ENCODE measurements at regions not wholly inside any gene's neighbourhood (a gene's known extent, or its start where the extent isn't known, plus 50 kb on each side); places are given as distances from the start of the nearest gene placed in this dataset.
"Not testable (repeated sequence)": the region's sequence is repeated elsewhere in the genome, so short reads cannot be mapped to it uniquely, and the experiment has no call there.

GRCh38 chr22:22056809-22057594 is 74.4 kb upstream of the TOP3B start:
- not testable (repeated sequence) for DNase-seq (ENCODE audit: low read depth)

DNA sequence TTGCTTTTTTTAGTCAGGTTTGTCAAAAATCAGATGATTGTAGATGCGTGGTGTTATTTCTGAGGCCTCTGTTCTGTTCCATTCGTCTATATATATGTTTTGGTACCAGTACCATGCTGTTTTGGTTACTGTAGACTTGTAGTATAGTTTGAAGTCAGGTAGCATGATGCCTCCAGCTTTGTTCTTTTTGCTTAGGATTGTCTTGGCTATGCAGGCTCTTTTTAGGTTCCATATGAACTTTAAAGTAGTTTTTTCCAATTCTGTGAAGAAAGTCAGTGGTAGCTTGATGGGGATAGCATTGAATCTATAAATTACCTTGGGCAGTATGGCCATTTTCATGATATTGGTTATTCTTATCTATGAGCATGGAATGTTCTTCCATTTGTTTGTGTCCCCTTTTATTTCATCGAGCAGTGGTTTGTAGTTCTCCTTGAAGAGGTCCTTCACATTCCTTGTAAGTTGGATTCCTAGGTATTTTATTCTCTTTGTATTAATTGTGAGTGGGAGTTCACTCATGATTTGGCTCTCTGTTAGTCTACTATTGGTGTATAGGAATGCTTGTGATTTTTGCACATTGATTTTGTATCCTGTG is 70.1 kb upstream of the TOP3B start:
- DNase-seq (ENCODE audit: low read depth) = not testable (repeated sequence)

GRCh38 chr22:22051032-22051431 is 68.4 kb upstream of the TOP3B start:
- not testable (repeated sequence) for DNase-seq (ENCODE audit: low read depth)

DNA sequence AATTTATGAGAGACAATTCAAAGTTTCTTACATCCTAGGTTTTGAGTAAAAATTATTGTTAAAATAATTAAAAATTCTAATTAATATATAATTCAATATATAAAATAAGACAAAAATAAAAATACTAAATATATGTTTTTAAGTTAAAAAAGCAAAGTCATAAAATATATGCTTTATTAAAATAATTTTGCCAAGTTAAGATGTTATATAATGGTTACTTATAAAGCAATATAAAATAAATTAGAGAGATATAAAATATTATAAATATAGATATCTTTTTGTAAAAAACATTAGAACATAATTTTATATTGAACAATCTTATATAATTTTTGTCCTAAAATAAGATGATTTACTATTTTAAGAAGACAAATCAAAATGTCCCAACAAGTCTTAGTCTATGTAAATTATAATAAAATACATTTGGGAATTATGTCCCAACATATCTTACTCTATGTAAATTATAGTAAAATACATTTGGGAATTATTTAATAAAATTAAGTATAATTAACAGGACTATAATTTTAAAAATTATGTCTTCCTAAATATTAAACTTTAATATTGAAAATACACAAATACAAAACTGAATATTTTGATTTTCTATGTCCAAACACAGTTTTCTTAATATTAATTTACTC is 67.7 kb upstream of the TOP3B start:
- DNase-seq (ENCODE audit: low read depth) = no peak

- no peak for DNase-seq (ENCODE audit: low read depth)
Observed at GRCh38 chr22:22049684-22050083, 67.1 kb upstream of the TOP3B start.

DNA sequence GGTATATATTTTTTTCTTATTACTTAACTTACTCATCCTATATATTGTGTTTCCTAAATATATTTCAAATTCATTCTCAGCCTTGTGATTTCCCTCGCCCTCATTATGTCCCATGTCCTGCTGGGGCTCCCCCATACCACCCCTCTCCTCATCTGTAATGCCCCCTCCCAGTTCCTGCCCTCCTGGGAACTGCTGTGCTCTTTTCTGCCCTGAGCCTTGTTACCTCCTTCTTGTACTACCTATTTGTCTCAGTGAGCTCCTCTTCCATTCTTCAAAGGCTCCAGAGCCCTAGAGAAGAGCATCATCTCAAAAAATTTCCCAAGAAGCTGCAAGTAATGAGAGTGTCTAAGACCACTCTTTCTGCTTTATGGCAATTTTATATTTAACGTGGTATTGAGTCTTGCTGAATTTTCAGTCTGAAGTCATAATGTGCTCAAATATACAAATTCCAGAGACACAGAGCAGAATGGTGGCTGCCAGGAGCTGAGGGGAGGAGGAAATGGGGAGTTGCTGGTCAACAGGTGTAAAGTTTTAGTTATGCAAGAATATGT is 66.5 kb upstream of the TOP3B start:
- DNase-seq (ENCODE audit: low read depth) = no peak

DNA sequence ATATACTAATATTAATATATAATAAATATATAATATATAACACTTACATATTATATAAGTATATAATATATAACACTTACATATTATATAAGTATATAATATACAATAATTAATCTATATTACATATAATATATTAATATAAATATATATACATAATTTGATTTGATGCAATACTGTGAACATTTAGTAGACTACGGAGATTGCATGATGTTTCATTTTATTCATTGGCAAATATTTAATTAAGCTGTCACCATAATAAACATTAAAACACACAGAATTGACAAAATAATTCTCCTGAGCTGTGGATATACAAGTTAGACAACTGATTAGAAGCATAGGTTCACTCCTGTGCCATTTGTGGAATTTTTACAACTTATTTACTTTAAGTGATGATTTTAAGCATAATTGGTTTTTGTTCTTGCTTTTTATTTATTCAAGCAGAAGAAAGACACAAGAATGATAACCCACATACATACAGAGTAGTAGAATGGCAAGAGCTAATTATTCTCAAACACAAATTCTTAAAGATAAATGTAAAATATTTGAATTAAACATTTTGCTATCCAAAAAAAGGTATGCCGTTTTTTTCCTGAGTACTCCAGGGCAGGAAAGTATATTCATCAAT is 65.8 kb upstream of the TOP3B start:
- no peak for DNase-seq (ENCODE audit: low read depth)

DNA sequence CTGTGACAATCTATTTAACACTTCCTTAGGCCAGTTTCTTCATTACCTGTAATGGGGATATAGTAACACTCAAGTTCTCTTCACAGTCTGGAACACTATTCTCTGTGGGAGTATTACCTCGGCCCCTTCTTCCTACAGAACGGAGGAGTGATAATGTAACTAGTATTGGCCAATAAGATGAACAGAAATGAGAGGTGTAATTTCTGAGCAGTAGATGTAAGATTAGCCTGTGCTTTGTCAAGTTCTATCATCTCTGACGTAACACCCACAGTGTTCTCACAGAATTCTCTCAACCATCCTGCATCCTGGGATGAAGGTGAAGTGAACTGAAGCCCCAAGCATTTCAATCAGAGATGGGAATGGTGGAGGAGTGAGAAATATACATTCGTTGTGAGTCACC is 65.2 kb upstream of the TOP3B start:
- no peak for DNase-seq (ENCODE audit: low read depth)

DNA sequence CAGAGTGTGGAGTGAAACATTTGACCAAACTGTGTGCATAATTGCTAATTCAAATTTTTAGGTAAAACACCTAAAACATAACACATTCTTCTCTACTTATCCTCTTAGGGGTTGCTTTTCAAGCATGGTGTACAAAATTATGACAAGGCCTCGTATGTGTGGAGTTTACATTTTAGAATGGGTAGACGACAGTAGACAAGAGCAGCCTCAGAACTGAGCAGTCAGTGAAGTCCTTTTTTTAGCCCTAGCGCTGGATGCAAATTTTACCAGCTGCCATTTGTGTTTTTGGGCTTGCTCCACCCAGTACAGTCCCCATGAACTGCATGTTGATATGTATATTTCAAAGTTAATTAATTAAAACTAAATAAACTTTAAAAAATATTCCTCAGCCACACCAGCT is 64.7 kb upstream of the TOP3B start:
- no peak for DNase-seq (ENCODE audit: low read depth)

DNA sequence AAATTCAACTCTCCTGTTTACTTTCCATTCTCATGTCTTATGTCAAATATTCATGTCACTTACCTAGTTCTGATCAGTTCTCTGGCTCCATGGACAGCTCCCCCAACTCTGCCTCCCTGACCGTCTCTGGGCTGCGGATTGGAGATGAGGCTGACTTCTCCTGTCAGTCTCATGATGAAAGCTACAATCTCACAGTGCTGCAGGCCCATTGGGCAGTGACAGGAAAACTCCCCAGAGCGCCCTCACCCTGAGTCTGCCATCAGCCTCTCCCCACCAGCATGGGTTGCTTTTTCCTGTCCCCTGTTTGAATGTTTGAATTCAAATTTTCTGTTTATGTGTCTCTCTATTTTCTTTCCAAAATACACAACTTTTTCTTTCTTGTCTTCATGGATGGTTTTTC is 63.8 kb upstream of the TOP3B start:
- DNase-seq (ENCODE audit: low read depth) = no peak

DNA sequence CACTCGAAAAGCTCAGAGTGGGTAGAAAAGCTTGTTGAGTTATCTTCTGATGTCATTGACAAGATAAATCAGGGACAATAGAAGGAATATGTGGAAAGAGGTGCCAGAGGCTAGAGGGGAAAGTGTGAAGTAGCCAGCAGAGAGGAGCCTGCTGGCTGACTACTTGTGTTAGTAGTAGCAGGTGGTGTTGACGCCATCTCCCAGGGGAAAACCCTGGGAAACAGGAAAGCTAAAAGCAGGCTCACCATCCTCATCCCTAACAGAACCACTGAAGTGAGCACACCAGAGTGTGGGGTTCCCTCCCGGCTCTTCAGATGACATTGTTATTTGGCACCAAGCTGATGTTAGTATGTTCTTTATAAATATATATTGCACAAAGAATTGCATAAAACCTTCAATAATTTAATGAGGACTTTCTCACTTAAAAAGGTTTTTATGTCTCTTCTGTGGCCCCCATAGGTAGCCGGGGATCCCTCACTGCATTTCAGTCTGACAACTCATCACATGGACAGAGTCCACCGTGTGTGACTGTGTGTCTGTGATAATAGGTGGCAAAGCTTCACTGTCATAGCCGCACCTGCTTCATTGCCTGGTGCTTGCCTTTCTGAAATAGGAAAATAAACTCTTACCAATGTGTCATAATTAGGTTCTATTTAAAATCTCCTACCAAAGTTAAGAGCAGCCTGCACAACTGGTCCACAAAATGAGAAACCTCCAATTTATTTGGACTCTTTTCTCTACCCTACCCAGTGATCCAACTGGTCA is 63.2 kb upstream of the TOP3B start:
- no peak for DNase-seq (ENCODE audit: low read depth)

- DNase-seq (ENCODE audit: low read depth) = no peak
Observed at GRCh38 chr22:22044153-22044552, 61.6 kb upstream of the TOP3B start.

DNA sequence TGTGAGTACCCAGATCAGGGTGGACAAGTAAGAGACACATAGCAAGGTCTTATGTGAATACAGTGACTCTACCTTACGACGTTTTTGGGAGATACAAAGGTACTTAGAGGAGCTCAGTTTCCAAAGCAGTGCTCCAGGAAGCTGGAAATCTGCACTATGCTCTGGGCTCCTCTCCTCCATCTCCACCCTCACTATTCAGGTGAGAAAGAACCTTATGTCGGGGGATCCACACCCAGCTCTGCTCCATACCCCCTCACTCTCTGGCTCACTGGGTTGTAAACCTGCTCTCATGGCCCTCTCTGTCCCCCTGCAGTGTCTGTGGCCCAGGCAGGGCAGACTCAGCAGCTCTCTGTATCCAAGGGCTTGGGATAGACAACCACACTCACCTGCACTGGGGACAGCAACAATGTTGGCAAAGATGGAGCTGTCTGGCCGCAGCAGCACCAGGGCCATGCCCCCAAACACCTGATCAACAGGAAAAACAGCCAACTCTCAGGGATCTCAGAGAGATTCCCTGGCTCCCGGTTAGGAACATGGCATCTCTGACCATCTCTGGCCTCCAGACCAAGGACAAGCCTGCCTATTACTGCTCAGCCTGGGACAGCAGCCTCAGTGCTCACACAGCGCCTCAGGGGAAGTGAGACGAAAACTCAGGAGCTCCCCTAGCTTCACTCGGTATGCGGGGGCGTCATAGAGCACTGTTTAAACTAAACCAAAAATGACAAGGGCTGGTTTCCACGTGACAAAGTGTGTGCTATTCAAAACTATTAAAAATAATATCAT is 60.9 kb upstream of the TOP3B start:
- no peak for DNase-seq (ENCODE audit: low read depth)

GRCh38 chr22:22042599-22043295 is 60.2 kb upstream of the TOP3B start:
- no peak for DNase-seq (ENCODE audit: low read depth)

- no peak for DNase-seq (ENCODE audit: low read depth)
Observed at GRCh38 chr22:22042009-22042408, 59.4 kb upstream of the TOP3B start.

DNA sequence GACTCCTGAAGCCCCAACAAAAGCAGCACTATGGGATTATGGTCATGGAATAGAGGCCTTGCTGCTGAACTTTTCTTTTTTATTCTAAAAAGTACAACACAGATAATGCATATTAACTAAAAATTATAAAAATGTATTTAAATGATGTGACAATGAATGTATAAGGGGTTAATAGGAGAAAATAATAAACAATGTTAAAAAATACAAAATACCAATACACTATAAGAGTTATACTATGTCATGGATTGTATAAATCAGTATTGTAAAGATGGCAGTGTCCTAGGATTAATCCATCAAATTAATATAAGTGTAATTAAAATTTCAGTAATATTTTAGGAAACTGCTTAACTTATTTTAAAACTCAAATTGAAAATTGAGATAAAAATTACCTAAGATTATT is 58.3 kb upstream of the TOP3B start:
- DNase-seq (ENCODE audit: low read depth) = no peak

DNA sequence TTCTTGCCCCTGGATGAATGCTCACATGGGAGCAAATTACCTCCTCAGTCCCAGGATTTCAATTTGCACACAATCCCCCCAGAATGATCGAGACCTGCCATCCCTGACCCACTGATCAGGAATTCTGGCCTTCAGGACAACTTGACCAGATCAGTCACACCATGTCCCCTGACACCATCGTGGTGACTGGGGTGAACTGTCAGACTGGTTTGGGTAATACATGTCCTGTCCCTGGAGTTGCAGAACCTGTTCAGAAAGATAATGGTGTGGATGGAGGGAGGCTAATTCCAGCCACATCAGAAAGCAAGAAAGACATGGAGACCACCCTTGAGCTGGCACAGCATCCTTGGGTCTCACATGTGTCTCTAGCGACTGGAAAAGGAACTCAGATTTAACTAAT is 57.9 kb upstream of the TOP3B start:
- no peak for DNase-seq (ENCODE audit: low read depth)

DNA sequence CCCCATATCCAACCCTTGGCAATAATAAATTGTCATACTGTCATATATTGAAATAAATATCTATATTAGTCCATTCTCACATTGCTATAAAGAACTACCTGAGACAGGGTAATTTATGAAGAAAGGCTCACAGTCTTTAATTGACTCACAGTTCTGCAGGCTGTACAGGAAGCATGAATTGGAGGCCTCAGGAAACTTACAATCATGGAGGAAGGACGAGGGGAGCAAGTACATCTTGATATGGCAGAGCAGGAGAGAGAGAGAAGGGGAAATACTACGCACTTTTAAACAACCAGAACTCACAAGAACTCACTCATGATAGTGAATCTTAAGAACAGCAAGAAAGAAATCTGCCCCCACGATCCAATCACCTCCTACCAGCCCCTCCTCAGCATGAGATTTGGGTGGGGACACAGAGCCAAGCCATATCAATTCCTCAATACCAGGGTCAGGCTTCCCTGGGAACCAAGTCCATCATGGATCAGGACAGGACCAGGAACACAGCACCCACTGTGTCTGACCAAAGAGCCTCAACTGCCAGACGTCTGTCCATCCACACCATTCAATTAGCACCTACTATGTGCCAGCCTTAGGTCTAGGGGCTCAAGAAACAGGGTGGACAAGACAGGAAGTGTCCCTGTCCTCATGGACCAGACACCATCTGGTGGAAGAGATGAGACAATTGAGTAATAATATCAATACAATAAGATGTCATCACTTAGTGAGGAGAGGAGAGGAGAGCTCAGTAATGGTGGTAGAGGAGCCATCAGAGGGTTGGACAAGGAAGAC is 56.9 kb upstream of the TOP3B start:
- no peak for DNase-seq (ENCODE audit: low read depth)

DNA sequence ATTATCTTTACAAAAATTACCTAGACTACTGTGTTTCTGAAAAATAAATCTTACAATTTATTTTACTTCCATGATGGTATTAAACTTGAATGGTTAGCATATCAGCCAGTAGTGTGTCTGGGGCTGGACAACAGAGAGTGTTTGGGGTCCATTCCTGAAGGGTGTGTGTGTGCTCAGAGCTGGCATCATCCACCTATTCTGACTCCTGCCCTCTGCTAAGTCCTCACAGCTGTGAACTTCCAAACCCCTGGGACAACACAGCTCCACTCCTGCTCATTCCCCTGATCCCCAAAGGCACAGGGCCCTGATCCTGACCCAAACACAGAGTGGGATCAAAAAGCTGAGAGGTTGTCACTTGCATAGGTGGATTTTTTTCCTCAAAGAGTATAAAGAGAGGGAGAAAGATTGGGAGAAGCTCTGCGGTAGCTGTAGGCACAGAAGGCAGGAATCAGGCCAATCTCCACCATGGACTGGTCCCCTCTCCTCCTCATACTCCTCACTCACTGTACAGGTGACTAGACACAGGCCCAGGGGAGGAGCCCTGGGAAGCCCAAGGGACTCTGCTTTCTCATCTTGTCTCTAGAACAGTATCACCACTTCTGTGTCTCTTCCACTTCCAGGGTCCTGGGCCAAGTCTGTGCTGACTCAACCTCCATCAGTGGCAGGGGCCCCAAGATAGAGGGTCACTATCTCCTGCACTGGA is 55.7 kb upstream of the TOP3B start:
- no peak for DNase-seq (ENCODE audit: low read depth)

Measured in activated T-cell treated with anti-CD3 and anti-CD28 coated beads for 24 hours (primary cell).